Suprapubic skin (tissue), 4 donors: ENCODE measurements at regions not wholly inside any gene's neighbourhood (a gene's known extent, or its start where the extent isn't known, plus 50 kb on each side); places are given as distances from the start of the nearest gene placed in this dataset.

ENCODE experiments used
- CTCF ChIP-seq, 2 donors: fragments of 200-600 bp in 1 of 2; fragments of 450-650 bp in 1 of 2; sonication (generic) in 1 of 2; IDR thresholded peaks; one replicate each; pipeline ENCODE4 v1.5.1; 2016 to 2019; ENCODE audit warnings: antibody characterized with exemption in 2 of 2, mild to moderate bottlenecking in 1 of 2, moderate library complexity in 1 of 2
- EP300 ChIP-seq: sonication (generic); formaldehyde crosslinking; IDR thresholded peaks from one replicate; pipeline ENCODE4 v1.6.1; 2017; ENCODE audit warnings: antibody characterized with exemption
- POLR2AphosphoS5 ChIP-seq, 3 donors: sonication (generic); formaldehyde crosslinking; IDR thresholded peaks; one replicate each; pipeline ENCODE4 v1.6.1; 2017; ENCODE audit warnings: antibody characterized with exemption in 3 of 3

- no peak for TF ChIP-seq CTCF (IDR thresholded peaks at IDR 0.05)
- no peak for TF ChIP-seq POLR2AphosphoS5 (IDR thresholded peaks at IDR 0.05)
- no peak for TF ChIP-seq EP300
Measured at GRCh38 chr3:34988296-34988695, 651.0 kb upstream of the ARPP21 start.
